Muscle of back (tissue), 3 donors: ENCODE measurements at regions not wholly inside any gene's neighbourhood (a gene's known extent, or its start where the extent isn't known, plus 50 kb on each side); places are given as distances from the start of the nearest gene placed in this dataset.
A peak's percentile ranks its signal among the peaks of the same experiment; 100 is the strongest.
"Not testable (repeated sequence)": the region's sequence is repeated elsewhere in the genome, so short reads cannot be mapped to it uniquely, and the experiment has no call there.

Experiments
- DNase-seq, 3 donors: peaks; one replicate each; pipeline versions ENCODE4 v3.0.0 to v3.0.0-alpha.2; 2013

DNA sequence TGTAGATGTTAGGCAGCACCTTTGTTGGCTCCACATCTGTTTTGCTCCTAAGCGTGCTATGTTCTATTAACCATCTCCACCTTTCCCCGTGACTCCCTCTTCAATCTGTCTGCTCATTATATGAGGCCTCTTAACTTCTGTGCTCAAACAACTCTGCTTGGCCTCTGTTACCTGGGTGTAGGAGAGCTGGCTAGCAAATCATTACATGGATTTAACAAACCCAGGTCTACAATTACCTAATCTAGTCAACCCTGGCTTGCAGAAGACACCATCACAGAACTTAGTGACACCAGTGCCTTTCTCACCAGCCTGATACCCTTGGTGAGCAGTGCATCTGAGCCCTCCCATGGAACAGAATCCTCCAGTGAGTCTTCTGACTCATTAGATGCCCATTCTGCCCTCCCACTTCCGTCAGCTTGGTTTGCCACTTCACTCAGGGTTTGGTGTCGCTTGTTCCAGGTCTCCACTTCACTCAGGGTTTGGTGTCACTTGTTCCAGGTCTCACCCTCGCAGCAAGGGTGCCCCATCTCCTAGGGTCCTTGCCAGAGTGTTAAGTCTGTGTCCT, 92.0 kb upstream of the KIF26B start:
- no peak for DNase-seq

DNA sequence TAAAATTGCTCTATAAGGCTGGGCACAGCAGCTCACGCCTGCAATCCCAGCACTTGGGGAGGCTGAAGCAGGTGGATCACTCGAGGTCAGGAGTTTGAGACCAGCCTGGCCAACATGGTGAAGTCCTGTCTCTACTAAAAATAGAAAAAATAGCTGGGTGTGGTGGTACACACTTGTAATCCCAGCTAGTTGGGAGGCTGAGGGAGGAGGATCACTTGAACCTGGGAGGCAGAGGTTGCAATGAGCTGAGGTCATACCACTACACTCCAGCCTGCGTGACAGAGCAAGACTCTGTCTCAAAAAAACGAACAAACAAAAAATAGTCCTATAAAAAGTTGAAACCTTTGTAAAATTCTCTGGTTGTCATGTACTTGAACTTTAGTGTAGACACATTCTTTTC, 93.0 kb upstream of the KIF26B start:
- DNase-seq = not testable (repeated sequence)

DNA sequence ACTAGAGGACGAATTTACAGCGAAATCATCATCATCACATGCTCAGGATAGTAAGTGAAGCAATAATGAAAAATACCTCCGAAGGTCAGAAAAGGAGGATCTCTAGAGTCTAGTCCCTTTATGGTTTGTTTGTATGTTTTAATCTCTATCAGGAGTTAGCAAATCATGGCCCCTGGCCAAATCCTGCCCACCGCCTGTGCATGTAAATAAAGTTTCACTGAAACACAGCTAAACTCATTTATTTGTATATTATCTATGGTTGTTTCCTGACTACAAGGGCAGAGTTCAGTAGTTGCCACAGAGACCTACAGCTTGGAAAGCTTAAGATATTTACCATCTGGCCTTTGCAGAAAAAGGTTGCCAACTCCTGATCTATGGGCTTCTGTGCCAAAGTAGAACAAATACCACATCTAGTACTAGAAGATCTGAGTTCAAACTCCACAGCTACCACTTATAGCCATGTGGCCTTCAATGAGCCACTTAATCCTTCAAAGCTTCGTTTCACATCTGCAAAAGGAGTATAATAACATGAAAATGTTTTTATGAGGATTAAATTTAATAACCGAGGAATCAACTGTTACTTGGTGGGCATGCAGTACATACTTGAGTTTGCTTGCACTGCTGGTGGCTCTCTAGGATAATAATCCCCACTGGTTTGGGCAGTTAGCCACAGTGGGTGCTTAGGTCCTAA, 94.0 kb upstream of the KIF26B start:
- peak in 2 of 3 donors; percentile 15 to 32 for DNase-seq

DNA sequence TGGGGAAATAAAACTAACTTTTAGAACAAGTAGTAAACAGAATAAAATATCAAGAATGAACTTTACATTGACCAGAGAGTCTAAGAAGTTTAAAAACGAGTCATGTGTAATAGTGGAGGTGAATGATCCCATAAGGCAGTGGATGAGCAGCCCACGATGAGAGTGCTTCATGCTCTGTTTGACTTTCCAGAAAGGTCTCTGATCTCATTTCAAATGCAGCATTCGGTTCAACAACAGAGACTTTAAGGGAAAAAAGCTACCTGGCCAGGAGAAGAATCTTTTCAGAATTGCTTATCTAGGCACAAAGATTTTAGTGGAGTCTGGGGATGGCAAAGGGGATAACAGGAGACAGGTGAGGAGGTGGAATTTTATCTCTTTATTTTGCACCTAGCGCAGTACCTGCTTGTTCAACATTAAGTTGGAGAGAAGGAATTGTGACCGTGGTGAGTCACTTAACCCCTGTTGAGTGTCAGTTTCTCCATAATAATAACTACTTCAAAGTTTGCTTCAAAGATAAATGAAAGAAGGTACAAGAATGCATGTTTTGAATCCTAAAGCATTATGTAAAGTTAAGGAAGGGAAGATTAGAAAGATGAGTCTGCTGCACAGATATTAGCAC, 94.9 kb upstream of the KIF26B start:
- no peak for DNase-seq

DNA sequence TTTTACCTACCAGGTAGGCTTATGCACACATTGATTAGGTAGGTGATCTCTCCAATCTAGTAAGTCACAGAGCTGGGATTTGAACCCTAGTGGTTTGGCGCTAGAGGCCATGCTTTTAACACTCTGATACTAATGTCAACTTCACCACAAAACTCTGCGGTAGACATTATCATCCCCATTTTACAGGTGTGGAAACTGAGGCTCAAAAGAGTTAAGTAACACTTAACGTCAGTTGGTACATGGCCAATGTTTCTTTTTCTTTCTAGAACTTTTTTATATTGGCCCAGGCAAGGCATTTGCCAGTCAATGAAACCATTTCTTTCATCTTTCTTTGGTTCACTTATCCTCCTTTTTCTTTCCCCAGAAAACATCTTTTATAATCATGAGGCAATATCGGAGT, 95.9 kb upstream of the KIF26B start:
- DNase-seq = no peak

DNA sequence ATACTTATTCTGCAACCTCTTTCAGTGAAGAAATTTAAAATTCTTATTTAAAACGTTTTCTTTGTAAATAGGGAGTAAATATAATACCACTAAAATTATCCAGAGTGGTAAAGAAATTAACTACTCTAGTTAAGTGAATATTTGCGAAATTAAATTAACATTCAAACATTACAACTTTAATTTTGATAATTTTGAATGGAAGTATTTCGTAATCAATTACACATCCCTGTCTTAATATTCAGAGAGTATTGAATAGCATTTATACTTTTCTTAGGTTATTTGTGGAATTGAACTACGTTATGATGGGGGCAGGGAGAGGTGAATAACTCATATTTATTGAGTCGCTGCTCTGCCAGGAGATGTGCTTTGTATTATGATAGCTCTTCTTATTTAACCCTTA, 96.3 kb upstream of the KIF26B start:
- DNase-seq = no peak

DNA sequence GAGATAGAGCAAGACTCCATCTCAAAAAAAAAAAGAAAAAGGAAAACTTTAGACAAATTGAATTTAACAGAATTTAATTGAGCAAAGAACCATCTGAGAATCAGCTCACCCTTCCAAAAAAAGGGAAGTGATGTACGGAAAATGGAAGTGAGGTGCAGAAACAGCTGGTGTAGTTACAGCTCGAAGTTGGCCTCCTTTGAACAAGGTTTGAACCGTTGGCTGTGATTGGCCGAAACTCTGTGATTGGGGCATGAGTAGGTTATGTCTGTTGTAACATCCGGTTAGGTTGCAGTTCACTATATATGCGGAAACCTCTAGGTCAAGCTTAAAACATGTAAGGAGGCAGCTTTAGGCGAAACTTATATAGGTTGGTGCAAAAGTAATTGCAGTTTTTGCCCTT, 97.9 kb upstream of the KIF26B start:
- no peak for DNase-seq

DNA sequence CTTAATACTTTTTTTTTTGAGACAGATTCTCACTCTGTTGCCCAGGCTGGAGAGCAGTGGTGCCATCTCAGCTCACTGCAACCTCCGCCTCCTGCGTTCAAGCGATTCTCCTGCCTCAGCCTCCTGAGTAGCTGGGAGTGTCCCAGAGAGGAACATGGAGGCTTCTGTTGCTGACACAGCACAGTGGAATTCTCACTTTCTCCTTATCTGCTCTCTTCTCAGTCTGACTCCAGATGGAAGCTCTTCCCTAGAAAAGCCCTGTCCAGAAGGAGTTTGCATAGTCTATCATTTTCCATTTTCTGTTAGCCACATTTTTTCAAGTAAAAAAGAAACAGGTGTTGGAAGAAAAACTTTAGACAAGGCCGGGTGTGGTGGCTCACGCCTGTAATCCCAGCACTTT, 98.5 kb upstream of the KIF26B start:
- not testable (repeated sequence) for DNase-seq

DNA sequence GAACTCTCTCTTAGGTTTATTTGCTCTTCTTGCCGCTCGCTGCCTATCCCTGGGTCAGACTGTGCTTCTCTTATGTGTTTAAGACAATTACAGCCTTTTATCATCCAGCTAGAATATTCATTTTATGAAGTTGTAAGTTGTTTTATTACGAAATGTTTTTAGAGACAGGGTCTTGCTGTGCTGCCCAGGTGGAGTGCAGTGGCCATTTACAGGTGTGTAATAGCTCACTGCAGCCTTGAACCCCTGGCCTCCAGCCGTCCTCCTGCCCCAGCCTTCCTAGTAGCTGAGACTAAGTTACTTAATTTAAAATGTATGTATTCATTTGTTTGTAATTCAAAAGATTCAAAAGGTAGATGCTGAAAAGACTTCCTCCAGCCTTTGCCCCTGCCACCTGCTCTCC, 99.0 kb upstream of the KIF26B start:
- DNase-seq = no peak

DNA sequence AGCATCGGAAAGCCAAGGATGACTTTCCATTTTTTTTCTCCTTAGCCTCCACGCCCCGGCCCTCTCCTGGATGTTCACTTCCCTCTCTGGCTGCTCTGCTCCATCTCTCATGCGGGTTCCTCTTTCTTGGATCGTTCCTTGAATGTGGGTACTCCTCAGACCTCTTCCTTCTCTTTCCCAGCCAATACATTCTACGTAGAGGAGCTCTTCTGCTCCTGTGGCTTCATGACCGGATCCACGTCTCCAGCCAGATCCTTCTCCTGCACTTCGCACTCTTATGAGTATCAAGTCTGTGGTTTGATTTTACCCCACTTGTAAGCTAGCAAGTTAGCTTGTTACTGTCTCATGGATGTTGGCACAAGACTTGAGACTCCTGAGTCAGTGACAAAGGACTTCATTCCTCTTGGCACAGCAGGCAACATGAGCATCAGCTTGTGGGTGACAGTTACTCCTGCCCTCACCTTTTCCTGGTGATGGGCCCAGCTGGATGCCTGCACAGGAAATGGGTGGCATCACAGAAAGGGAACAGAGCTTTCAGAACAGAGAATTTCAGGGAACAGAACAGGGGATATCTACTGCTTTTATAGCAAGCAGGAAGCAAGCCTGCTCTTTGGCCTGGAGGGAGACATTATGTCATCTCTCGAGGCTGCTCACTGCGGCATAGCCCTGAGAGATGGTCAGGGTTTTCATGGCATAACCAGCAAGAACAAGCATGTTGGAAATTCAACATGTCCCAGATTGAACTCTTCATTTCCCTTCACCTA, 100.1 kb upstream of the KIF26B start:
- no peak for DNase-seq

DNA sequence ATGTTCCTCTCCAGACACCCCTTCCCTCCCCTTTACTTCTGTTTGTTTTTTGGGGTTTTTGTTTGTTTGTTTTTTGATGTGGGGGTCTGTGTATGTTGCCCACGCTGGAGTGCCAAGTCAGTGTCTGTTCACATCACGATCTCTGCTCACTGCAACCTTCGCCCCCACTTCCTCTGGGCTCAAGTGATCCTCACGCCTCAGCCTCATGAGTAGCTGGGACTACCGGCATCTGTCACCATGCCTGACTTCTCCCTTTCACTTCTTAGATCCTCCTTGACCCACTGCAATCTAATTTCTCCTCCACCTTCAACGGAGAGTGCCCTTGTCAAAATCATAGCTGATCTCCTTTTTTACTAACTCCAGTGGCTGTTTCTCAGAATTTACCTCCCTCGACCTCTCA, 100.7 kb upstream of the KIF26B start:
- DNase-seq = no peak

DNA sequence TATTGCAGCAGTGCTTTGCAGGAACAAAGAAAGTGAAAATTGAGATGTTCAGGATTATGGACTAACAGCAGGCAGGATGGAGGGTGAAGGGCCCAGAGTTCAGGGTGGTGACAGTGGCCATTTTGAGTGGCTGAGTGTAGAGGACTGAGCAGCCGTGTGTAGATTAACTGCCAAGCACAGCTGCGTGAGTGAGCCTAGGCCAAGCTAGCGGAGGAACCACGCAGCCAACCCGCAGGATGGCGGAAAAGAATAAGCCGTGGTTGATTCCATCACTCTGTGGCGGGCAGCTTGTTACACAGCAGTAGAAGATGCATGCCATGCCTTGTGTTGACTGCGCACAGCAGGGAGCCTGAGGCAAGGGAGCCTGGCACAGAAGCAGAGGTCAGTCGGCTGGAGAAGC, 102.5 kb upstream of the KIF26B start:
- DNase-seq = no peak

DNA sequence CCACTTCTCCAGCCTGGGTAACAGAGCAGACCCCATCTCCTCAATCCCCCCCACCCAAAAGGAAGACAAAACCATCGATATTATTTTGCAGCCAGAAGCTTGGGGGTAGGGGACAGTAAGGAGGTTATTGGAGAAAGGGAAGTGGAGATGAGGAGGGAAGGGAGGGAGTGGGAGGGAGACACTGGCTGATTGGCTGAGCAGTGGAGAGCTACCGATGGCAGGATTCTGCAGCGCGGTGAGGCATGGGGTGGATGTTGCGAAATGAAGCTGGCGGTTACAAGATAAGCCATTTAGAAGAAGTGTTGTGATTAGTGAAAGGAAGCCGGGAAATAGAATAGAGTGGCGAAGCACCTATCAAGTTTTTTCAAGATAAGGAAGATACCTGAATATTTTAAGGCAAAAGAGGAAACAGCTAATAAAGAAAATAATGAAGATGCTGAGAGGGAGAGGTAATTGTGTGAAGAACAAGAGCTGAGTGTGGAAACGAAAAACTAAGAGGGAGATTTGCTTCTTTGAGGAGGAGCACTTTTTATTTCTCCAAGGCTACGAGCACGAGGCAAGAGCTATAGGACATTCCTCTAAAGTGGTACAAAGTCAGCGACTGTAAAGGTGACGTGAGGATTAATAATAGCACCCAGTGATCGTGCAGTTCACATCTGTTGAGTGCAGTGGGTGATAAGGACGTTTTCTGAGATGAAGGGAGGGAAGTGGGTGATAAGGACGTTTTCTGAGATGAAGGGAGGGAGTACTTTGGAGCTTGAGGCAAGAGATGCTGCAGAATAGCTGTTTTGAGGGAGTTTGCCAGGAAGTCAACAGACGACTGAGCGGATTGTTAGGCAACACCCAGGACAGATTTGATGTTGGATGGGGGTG, 103.2 kb upstream of the KIF26B start:
- peak in 1 of 3 donors; percentile 17 for DNase-seq

DNA sequence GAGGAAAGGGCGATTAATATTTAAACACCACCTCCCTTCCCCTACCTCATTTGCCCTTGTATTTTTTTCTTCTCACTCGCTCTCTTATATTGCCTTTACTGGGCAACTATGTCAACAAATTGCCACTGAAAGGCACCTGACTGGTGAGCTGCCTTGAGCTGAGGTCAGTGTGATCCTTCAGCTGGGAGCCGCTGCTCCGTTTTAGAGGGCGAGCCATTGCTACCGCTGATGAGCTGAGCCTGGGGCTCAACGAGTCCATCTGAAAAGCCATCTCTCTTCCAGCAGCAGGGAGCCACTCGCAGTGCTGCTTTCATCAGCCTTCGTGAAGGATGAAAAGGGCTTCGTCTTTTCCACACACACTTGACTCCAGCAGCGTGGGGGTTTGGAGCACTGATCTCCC, 108.0 kb upstream of the KIF26B start:
- DNase-seq = no peak

DNA sequence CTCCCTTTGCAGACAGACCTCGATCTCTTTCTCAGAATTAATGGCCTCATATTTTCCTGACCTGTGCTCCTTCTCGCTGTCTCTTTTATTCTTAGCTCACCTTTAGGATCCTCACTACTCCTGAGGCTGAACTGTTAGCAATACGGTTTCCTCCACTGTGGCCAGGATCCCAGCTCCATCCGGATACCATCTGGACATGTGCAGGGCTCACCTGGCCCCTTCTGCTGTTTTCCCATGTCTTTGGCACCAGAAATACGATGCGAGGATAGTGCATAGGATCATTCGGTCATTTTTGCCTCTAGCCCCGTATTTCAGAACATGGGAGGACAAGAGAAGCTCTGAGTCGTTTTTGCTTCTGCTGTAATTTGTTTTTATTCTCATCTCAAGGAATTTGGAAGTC, 108.5 kb upstream of the KIF26B start:
- DNase-seq = no peak

DNA sequence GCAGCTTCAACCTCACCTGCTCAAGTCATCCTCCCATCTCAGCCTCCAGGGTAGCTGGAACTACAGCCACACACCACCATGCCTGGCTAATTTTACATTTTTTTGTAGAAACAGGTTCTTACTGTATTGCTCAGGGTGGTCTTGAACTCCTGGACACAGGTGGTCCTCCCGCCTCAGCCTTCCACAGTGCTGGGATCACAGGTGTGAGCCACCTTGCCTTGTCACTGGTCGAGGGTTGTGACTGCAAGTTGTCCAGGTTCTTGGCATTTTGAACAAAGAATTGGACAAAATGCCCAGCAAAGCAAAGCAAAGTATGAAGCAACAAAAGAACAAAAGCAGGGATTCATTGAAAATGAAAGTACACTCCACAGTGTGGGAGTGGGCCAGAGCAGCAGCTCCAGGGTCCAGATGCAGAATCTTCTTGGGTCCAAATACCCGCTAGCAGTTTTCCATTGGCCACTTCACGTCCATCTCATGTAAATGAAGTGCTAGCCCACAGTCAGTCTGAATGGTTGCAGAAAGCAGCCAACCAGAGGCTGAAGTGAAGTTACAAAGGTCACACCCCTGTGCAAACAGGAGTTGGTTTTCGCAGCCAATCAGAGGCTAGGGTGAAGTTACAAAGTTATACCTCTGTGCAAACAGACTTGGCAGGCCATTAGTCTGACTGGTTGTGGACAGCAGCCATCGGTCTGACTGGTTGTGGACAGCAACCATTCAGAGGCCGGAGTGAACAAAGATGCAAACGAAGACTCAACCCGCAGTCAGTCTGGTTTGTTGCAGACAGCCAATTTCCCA, 109.5 kb upstream of the KIF26B start:
- no peak for DNase-seq

DNA sequence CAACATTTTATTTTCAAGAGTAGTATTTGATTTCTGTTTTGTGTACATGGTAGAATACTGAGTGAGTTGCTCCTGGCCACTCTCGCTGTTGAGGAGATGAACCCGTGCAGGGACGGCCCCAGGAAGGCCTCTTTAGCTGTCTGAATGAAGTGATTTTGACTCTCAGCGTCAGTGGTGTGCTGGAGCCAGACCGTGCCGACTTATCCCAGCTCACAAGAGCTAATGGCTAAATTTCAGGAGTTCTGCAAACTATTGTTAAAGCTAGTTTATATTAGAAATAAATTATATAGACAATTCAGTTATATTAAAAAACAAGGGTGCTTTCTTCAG, 111.2 kb upstream of the KIF26B start:
- no peak for DNase-seq

DNA sequence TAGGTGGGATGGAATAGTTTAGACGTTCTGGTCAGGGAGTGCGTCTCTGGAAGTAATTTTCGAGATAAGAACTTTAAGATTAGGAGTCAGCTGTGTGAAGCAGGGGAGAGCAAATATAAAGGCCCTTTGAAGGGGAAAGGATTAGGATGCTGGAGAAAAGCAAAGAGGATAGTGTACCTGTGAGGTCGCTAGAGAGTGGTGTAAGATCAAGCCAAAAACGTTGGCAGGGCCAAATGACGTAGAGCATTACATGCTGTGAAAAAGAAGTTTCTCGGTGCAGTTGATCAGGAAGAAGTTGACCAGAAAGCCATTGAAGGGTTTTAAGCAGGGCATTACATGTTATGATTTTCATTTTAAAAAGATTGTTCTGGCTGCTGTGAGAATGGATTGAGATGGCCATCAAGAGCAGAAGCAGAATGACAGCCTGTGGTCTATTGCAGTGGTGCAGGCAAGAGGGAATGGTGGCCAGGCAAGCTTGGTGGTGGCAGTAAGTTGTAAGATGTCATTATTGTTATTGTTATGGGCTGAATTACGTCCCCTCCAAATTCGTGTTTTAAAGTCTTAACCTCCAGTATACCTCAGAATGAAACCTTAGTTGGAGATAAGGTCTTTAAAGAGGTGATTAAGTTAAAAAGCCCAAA, 113.6 kb upstream of the KIF26B start:
- no peak for DNase-seq

DNA sequence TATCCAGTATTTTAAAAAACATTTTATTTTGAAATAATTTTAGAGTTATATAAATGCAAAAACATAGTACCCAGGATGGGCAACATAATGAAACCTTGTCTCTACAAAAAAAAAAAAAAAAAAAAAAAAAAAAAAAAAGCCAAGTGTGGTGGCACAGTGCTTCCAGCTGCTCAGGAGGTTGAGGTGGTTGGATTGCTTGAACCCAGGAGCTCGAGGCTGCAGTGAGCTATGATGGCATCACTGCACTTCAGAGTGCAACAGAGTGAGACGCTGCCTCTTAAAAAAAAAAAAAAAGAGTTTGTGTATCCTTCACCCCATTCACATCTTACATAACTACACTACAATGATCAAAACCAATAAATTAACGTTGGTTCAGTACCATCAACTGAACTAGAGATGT, 115.6 kb upstream of the KIF26B start:
- DNase-seq = no peak

DNA sequence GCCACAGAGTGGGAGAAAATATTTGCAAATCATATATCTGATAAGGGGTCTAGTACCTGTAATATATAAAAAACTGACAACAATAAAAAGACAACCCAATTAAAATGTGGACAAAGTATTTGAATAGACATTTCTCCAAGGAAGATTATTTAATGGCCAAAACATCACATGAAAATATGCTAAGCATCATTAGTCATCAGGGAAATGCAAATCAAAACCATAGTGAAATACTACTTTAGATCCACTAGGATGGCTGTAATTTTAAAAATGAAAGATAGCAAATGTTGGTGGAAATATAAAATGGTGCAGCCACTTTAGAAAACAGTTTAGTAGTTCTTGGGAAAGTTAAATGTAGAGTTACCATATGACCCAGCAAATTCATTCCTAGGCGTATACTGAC, 118.7 kb upstream of the KIF26B start:
- no peak for DNase-seq

DNA sequence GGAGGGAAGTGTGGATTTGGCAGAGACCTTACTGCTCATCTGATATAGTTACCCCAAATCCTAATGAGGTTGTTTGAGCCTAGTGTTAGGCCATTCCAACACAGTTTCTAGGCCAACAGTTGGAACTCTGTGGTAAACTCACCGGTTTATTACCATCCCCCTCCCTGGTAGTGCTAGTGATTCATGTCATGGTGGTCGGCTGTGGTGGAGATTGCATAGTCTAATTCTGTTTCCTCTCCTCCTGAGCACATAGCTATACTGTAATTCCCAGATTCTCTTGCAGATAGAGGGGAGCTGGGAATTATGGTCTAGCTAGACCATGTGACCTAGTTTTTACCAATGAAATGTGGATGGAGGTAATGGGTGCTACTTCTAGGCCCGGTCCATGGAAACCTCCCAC, 123.7 kb upstream of the KIF26B start:
- DNase-seq = no peak
